Activated T-cell treated with anti-CD3 and anti-CD28 coated beads, Interleukin-2, amount 50 U/mL, for 48 hours (primary cell): ENCODE measurements at regions not wholly inside any gene's neighbourhood (a gene's known extent, or its start where the extent isn't known, plus 50 kb on each side); places are given as distances from the start of the nearest gene placed in this dataset.

Experiments used
- DNase-seq, 2 experiments: peaks; one replicate each; pipeline ENCODE4 v3.0.0-alpha.2; 2020

DNA sequence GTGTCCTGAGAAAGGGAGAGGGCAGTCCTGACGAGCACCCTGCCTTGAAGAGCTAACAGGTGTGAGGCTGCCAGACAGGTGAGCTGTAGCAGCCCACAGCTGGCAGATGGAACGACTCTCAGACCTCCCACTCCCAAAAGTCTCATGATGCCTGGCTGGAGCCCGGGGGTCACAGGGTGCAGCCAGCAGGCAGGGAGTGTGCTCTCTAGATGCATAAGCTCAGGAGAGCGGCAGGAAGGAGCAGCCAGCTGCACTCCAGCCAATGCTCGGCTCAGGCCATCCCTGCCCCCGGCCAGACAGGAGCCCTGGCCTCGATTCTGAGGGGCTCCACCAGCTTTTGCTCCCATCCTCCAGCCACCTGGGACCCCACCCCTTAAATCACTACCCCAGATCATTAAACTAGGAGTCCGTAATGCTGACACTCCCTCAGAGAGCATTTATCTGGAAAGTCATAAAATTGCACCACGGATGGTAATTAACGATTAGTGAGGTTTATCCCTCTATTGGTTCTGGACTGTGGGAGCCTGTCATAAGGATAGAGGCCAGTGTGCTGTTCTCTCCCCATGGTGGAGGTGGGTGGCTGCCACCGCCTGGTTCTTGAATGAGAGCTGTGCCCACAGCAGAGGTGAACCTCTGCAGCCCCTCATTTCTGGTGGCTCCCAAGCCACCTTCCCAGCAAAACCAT lies 63.5 kb upstream of the ZMIZ1 start:
- no peak for DNase-seq

DNA sequence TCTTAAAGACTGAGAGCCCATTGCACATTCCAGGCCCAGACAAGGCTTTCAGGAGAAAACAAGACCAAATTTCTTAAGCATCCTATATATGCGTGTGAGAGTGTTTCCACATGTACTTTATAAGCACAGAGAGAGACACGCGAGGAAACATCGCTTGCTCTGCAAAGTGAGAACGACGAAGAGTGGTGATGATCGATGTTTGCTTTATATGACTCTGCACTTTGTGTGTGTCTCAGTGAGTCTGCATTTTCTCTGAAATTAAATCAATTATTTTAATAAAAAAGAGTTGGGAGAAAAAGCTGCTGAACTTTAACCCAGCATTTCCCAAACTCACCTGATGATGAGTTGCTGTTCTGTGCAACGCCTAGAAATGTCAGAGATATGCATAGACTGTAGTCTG lies 61.7 kb upstream of the ZMIZ1 start:
- no peak for DNase-seq

DNA sequence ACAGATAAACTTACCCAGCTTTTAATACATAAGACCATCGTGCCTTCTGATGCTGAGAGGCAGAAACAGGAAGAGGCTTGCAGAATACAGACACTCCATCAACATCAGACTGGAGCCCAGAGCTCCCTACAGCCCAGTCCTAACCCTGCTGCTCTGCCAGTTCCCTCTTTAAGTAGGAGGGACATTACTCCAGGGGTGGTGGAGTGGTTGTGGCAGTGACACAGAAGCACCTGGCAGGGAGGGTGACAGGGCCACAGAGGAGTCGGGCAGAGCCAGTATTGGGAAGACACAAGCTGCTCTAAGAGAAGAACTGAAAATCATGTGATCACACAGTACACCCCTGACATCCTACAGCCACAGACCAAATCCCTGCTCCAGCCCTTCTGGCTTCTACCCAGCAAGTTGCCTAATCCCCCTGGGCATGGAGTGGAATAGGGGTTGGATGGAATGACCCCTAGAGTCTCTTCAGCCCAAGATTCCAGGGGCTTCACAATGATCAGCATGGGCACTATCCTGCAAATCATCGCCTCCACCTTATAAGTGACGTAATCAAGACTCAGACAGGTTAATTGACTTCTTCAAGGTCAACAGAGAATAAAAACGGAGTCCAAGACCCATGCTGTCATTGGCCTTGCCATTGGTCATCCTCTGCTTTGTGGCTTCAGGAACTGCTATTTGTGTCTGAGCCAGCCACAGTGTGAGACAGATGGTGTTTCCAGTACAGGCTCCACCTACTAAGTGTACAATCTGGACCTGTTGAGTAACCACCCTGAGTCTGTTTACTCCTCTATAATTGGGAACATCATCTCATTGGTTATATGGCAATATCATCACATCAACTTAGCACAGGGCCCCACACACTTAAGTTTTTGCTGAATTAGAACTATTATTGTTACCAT lies 61.1 kb upstream of the ZMIZ1 start:
- DNase-seq, result no peak

DNA sequence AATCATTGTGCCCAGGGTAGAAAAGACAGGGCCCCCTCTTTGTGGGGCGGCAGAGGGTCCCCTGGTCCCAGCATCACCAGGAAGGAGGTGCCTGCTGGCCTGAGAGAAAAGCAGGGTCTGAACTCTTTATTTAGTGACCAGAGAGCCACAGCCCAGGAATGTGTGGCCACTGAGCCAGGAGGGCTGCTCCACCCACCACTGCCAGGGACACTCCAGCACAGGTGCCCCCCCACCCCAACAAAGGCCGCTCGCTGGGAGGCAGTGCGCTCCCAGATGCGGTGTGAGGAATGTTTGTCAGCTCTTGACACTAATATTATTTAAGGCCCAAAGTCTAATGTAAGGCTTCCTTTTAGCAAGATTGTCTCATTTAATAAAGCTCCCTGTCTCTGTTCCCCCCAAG lies 59.6 kb upstream of the ZMIZ1 start:
- no peak for DNase-seq

DNA sequence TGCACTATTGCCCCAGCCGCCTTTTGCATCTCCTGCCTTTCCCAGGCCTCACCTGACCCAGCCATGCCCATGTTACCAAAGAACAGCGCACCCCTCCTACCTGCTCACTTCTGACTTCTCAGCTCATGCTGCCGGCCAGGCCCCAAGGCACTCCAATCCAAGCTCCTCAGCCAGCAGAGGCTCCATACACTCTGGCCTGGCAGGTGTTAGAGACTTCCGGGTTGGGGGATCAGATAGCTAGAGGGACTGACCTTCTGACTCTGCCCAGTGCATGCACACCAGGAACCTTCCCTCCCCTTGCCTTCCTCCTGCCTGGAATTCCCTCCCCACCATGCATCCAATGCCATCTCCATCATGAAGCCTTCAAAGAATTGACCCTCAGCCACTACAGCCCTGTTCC lies 56.2 kb upstream of the ZMIZ1 start:
- no peak for DNase-seq

DNA sequence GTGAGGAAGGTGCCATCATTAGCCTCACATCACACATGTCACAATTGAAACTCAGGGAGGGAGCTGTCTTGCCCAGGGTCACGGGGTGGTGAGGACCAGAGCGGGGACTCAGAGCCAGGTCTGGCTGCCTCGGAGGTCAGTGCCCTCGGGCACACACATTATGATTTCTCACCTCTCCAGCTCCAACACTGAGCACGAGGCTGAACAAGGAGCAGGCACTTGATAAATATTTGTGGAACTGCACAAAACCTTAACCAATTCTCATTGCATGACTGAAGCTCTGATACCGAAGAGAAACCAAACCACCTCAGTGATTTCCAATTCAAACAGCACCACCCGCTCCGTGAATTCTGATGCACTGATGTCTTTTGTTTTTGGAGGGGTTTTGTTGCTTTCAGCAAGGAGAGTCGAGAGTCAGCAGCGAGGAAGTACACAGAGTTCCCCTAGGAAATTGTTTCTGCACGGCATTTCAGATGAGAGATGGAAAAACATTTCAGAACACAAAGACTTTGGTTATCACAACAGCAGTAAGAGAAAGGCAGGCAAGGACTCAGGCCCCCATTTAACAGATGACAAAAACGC lies 55.3 kb upstream of the ZMIZ1 start:
- DNase-seq, result no peak

DNA sequence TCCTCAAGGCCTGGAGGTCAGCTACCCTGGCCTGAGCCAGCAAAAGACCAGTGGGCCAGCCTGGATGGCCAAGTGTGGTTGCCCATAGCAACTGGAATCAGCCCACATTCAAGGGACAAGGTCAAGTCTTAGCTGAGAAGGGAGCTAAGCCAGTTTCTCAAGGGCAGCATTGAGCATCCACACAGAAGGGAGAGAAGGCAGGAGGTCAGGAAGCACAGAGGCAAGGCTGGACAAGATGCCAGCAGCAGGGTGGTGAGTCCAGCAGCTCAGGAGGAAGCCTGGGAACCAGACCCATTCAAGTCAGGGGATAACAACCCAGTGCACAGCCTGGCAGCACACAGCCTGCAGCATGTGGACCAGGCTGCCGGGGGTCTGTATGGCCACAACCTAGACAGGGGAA lies 54.0 kb upstream of the ZMIZ1 start:
- no peak for DNase-seq

DNA sequence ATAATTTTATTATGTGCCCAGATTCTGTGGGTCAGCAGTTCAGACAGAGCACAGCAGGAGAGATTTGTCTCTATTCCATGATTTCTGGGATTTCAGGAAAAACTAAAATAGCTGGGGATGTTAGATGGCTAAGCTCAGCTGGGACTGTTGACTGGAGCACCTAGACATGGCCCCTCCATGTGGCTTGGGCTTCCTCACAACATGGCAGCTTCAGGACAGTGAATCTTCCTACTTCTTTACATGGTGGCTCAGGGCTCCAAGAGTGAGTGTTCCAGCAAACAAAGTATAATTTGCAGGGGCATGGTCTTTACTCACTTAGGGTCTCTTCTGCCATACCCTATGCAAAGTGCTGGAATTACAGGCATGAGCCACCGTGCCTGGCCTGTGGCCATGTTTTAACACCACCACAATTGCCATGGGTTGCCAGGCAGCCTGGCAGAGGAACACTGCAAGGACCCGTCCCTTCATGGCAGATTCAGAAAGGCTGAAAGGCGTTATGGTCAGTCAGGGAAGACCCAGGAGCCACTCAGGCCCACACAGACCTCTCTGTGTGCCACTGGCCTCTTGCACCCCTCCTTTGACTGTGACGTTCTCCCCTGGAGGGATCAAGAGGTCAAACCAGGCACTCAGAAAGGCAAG lies 50.8 kb upstream of the ZMIZ1 start:
- DNase-seq, result no peak

DNA sequence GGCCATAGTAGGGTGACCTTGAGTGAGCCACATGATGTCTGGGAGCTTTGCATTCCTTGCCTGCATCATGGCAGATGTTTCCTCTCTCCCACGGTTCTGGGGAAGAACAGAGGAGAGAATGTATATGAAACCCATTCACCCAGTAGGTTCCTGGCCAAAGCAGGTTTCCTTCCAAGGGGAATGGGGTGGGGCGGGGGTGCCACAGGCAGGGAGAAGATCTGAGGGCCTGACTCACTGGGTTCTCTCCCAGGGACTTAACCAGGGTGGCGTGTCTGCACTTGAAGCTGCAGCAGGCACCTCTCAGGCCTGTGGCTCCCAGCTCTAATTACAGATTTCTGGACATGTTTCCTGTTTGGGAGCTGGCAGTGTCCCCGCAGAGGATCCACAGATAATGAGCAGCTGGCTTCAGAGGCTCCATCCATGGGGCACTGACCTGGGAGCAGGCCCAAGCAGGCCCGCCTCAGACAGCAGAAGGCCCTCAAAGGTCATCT lies 50.2 kb upstream of the ZMIZ1 start:
- no peak for DNase-seq
